Stimulated activated CD4-positive, alpha-beta T cell treated with anti-CD3 and anti-CD28 coated beads, TNF-alpha, amount 100 ng/mL, for 48 hours (primary cell): ENCODE measurements at regions not wholly inside any gene's neighbourhood (a gene's known extent, or its start where the extent isn't known, plus 50 kb on each side); places are given as distances from the start of the nearest gene placed in this dataset.
"Not testable (repeated sequence)": the region's sequence is repeated elsewhere in the genome, so short reads cannot be mapped to it uniquely, and the experiment has no call there.

Experiments
- DNase-seq, 3 donors: peaks; one replicate each; pipeline ENCODE4 v3.0.0-alpha.2; 2020; ENCODE audit warnings: low read depth in 3 of 3

- DNase-seq, result no peak
Measured at GRCh38 chr4:116024954-116025708, 911.7 kb upstream of the NDST4 start.

GRCh38 chr4:116023049-116023448 lies 909.6 kb upstream of the NDST4 start:
- no peak for DNase-seq

GRCh38 chr4:116020141-116020722 lies 906.8 kb upstream of the NDST4 start:
- no peak for DNase-seq

GRCh38 chr4:116018831-116019230 lies 905.4 kb upstream of the NDST4 start:
- DNase-seq, result no peak

GRCh38 chr4:116016201-116016600 lies 902.8 kb upstream of the NDST4 start:
- no peak for DNase-seq

- no peak for DNase-seq
Measured at GRCh38 chr4:116015549-116015948, 902.1 kb upstream of the NDST4 start.

- DNase-seq, result no peak
Measured at GRCh38 chr4:116015062-116015461, 901.6 kb upstream of the NDST4 start.

- DNase-seq, result no peak
Measured at GRCh38 chr4:116010923-116011322, 897.5 kb upstream of the NDST4 start.

- no peak for DNase-seq
Measured at GRCh38 chr4:116005806-116006088, 892.3 kb upstream of the NDST4 start.

GRCh38 chr4:116005037-116005805 lies 891.8 kb upstream of the NDST4 start:
- no peak for DNase-seq

- no peak for DNase-seq
Measured at GRCh38 chr4:116001291-116001690, 887.9 kb upstream of the NDST4 start.

- no peak for DNase-seq
Measured at GRCh38 chr4:115986573-115986972, 873.2 kb upstream of the NDST4 start.

- not testable (repeated sequence) for DNase-seq
Measured at GRCh38 chr4:115975421-115976001, 862.1 kb upstream of the NDST4 start.

GRCh38 chr4:115973768-115974167 lies 860.3 kb upstream of the NDST4 start:
- no peak for DNase-seq

- no peak for DNase-seq
Measured at GRCh38 chr4:115972967-115973366, 859.5 kb upstream of the NDST4 start.

GRCh38 chr4:115970859-115971258 lies 857.4 kb upstream of the NDST4 start:
- no peak for DNase-seq

- no peak for DNase-seq
Measured at GRCh38 chr4:115969756-115970155, 856.3 kb upstream of the NDST4 start.

- DNase-seq, result no peak
Measured at GRCh38 chr4:115965588-115965987, 852.2 kb upstream of the NDST4 start.

GRCh38 chr4:115956054-115956796 lies 842.8 kb upstream of the NDST4 start:
- DNase-seq, result not testable (repeated sequence)

GRCh38 chr4:115950806-115951205 lies 837.4 kb upstream of the NDST4 start:
- DNase-seq, result no peak

GRCh38 chr4:115949974-115950743 lies 836.7 kb upstream of the NDST4 start:
- DNase-seq, result not testable (repeated sequence)
